GM18907 (cell line): ENCODE measurements at regions not wholly inside any gene's neighbourhood (a gene's known extent, or its start where the extent isn't known, plus 50 kb on each side); places are given as distances from the start of the nearest gene placed in this dataset.
"Not testable (repeated sequence)": the region's sequence is repeated elsewhere in the genome, so short reads cannot be mapped to it uniquely, and the experiment has no call there.

Source experiments
- ATAC-seq: cut with Tn5 transposase; IDR thresholded peaks from one replicate; pipeline ENCODE4 v1.9.1; 2021; ENCODE audit warnings: mild to moderate bottlenecking, moderate library complexity; ENCODE audit not compliant: unreplicated experiment

GRCh38 chr4:36587909-36588472 is 306.6 kb downstream of the DTHD1 start:
- no peak for ATAC-seq

DNA sequence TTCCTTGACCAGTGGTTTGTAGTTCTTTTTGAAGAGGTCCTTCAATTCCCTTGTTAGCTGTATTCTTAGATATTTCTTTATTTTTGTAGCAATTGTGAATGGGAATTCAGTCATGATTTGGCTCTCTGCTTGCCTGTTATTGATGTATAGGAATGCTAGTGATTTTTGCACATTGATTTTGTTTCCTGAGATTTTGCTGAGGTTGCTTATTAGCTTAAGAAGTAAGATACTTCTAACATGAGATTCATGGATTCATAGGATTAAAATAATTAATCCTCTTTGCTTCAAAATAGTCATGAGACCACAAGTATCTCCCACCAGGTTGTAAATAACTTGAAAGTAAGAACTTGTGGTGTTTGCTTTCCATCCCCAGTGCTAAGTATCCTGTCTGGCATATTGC is 308.9 kb downstream of the DTHD1 start:
- ATAC-seq, result no peak

GRCh38 chr4:36601864-36602495 is 320.6 kb downstream of the DTHD1 start:
- no peak for ATAC-seq

DNA sequence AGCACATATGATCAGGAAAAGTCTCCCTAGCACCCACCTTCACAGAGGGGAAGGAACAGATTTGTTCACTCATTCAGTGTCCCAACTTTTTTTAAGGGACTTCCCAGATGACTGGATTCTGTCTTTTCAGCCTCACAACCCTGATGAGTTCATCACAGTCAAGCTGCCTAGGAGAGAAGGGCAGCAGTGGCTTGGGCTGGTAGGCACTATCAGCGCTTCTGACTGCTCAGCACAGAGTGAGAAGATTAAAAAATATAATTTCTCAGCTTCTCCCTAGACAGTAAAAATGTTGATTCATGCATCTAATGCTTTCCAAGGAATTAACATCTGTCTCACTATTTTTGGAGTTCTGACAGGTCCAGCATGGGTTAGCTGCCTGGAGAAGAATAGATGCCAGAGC is 328.2 kb downstream of the DTHD1 start:
- ATAC-seq, result no peak

GRCh38 chr4:36610628-36611027 is 329.2 kb downstream of the DTHD1 start:
- no peak for ATAC-seq

DNA sequence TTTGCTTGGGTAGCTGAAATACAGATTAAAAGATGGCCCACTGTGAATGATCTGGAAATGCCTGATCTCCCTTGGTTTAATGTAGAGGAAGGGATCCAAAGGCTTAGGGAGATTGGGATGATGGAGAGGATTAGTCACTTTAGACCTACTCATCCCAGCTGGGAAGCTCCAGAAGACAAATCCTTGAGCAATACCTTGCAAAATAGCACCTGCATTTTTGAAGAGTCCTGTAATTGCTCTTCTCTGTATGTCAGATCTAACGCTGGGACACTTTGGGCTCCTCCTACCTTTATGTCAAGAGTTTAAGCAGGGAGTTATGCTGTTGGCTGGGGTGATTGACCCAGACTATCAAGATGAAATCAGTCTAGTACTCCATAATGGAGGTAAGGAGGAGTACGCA is 331.7 kb downstream of the DTHD1 start:
- ATAC-seq, result not testable (repeated sequence)

GRCh38 chr4:36614011-36614410 is 332.6 kb downstream of the DTHD1 start:
- ATAC-seq, result no peak

GRCh38 chr4:36618102-36618501 is 336.7 kb downstream of the DTHD1 start:
- ATAC-seq, result no peak

GRCh38 chr4:36624030-36624429 is 342.6 kb downstream of the DTHD1 start:
- ATAC-seq, result no peak

DNA sequence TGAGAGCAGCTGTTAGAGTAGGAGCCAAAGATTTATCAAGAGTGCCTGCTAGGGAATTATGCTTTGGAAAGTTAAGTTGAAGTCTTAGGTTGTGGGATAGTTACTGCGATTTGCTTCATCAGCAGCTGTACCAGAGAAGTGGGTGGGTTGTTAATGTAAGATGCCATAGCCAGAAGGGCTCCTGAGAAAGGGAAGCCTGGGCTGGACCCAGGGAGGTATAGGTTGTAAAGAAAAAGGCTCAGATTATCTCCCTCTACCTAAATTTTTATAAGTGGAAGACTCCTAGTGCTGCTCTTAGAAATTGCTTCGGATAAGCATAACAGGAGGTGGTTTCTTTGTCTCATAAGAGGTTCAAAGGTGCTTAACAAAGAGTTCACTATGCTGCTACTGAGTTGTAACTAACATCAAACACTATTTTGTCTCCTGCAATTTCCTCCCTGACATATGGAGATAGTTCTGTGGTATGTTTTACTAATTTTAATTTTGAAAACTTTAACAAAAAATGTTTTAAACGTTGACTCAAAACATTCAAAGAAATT is 356.9 kb downstream of the DTHD1 start:
- ATAC-seq, result no peak

- ATAC-seq, result no peak
Observed at GRCh38 chr4:36640876-36641275, 359.5 kb downstream of the DTHD1 start.

DNA sequence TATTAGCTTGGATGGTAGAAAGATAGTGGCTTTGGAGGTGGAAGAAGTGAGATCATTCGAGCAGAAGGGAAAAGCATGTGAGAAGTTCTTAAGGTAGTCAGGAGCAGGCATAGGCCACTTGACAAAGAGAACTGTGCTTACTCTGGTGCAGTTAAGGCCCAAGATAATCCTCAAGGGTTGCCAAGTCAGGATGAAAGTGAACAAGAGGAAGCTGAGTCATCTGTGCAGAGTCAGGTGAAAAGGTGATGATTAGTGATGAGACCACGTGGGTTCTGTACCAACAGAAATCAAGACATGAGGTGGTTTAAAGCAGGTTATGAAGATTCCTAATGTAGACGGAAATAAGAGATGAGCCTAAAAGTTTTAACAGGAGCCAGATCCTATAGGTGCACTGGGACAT is 369.8 kb downstream of the DTHD1 start:
- ATAC-seq, result peak; percentile 100

DNA sequence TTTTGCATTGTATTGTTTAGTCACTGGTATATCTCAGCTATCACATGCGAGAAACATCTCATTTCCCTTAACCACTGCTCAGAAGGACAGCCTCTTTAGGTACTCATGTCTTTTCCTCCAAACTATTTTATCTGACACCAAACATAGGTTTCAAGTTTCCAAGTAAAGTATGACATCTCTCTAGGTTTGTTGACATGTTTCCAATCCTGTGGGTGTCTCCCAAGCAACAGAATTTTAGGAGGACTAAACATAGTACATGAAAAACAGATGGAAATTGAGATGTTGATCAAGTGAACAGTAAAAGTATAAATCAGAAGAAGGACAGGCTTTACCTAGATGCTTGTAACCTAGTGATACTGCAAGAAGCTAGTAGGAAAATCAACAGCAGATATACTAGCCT is 371.4 kb downstream of the DTHD1 start:
- no peak for ATAC-seq

DNA sequence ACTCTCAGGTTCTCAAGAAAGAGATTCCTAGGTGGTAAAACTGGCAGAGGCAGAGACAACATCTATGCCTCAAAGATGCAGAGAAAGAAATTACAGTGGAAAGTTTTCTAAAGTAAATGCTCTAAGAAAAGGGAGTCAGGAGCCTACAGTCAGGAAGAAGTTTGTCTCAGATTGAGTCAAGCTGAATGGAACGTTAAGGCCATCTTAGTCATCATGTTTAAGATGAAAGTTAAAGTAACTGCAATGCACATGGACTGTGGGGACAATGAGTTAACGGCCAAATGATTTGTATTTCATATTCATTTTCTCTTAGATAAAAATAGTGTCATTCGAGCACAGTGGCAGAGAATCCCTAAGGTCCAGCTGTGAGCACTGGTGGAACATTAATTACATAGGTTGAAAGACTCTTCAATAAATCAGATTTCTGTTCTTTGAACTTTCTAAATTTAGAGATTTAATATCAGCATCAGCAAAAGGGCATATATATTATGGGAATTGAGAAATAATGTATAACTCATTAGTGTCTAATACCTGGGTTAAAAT is 384.6 kb downstream of the DTHD1 start:
- no peak for ATAC-seq

DNA sequence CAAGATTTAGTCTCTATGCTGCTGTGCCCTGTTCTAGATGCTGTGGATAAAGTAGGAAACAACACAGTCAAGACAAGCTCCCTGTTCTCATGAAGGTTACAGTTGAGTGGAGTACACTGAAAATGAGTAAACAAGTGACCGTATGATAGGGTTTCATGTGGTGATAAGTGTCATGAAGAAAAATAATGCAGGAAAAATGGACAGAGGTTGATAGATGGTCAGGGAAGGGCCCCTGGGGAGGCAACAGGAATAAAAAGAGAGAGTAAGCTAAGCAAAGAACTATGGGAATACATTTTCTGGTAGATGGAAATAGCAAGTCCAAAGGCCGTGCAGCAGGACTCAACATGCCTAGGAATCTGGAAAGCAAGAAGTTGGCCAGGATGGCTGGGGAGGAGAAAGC is 394.0 kb downstream of the DTHD1 start:
- ATAC-seq, result no peak

- no peak for ATAC-seq
Observed at GRCh38 chr4:36676139-36677050, 395.0 kb downstream of the DTHD1 start.

DNA sequence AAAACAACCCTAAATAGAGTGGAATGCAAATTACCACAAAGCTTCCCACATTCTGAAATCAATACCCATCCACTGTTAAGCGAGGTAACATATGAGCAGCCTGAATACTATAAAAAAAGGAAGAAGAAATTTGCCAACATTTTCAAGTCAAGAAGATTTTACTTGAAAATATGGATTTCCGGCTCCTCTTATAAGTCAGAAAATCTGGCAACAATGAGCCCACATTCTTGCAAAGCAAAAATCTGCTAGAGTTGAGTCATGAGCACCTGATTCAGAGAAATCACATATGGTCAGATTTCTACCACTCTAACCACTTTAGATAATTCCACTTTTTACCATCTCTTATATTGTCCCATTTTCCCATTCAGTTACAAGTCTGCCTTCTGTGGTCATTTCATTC is 395.7 kb downstream of the DTHD1 start:
- ATAC-seq, result no peak

GRCh38 chr4:36677874-36678273 is 396.5 kb downstream of the DTHD1 start:
- ATAC-seq, result no peak

- ATAC-seq, result no peak
Observed at GRCh38 chr4:36687681-36688080, 406.3 kb downstream of the DTHD1 start.

- no peak for ATAC-seq
Observed at GRCh38 chr4:36692586-36692985, 411.2 kb downstream of the DTHD1 start.

- no peak for ATAC-seq
Observed at GRCh38 chr4:36702245-36702644, 420.8 kb downstream of the DTHD1 start.
